ENCODE measurements at regions not wholly inside any gene's neighbourhood (a gene's known extent, or its start where the extent isn't known, plus 50 kb on each side); places are given as distances from the start of the nearest gene placed in this dataset.

GRCh38 chr1:14181191-14181795 is 417.2 kb upstream of the KAZN start:
- ATAC-seq (ENCODE audit: insufficient read depth, low FRiP score) (no peak), DNase-seq (no peak)
- H3K9ac ChIP-seq (ENCODE audit: insufficient read depth in 1 of 2, low read length in 2 of 2) = no peak overlapping the region
- no peak overlapping the region for H3K27ac ChIP-seq (ENCODE audit: low read depth in 1 of 2, low read length in 1 of 2)
- no peaks in the 10 kb centered on the region for H3K36me3 ChIP-seq (ENCODE audit: control insufficient read depth in 4 of 4, insufficient read depth in 4 of 4, low read length in 4 of 4)
- no peaks in the 10 kb centered on the region for H3K27me3 ChIP-seq (ENCODE audit: control insufficient read depth in 3 of 3, insufficient read depth in 3 of 3, low read length in 2 of 3)
- no peaks in the 10 kb centered on the region for H3K9me3 ChIP-seq (ENCODE audit: control insufficient read depth in 4 of 4, insufficient read depth in 3 of 4, low read length in 3 of 4)
- whole genome bisulfite sequencing, 2 donors = 35 to 51% methylated on average over 9 of the region's 9 CpGs
- TF ChIP-seq CTCF (IDR thresholded peaks at IDR 0.05; ENCODE audit: control extremely low read depth, extremely low read depth) = no peak
- H3K4me3 ChIP-seq = no peak overlapping the region
- H3K4me1 ChIP-seq (ENCODE audit: control insufficient read depth in 5 of 5, insufficient read depth in 5 of 5, low read length in 5 of 5) = peaks cover 0 to 21% (median 4%) of the 10 kb centered on the region in 5 donors

GRCh38 chr1:14182856-14183255 is 415.6 kb upstream of the KAZN start:
- no peak overlapping the region for H3K27ac ChIP-seq (ENCODE audit: low read depth in 1 of 2, low read length in 1 of 2)
- ATAC-seq (ENCODE audit: insufficient read depth, low FRiP score) (no peak), DNase-seq (no peak)
- WGBS, 2 donors = 81 to 86% methylated on average over 5 of the region's 5 CpGs
- no peaks in the 10 kb centered on the region for H3K27me3 ChIP-seq (ENCODE audit: control insufficient read depth in 3 of 3, insufficient read depth in 3 of 3, low read length in 2 of 3)
- H3K9ac ChIP-seq (ENCODE audit: insufficient read depth in 1 of 2, low read length in 2 of 2) = no peak overlapping the region
- H3K4me3 ChIP-seq = no peak overlapping the region
- no peaks in the 10 kb centered on the region for H3K36me3 ChIP-seq (ENCODE audit: control insufficient read depth in 4 of 4, insufficient read depth in 4 of 4, low read length in 4 of 4)
- H3K4me1 ChIP-seq (ENCODE audit: control insufficient read depth in 5 of 5, insufficient read depth in 5 of 5, low read length in 5 of 5) = peaks cover 0 to 21% (median 4%) of the 10 kb centered on the region in 5 donors
- no peaks in the 10 kb centered on the region for H3K9me3 ChIP-seq (ENCODE audit: control insufficient read depth in 4 of 4, insufficient read depth in 3 of 4, low read length in 3 of 4)
- TF ChIP-seq CTCF (IDR thresholded peaks at IDR 0.05; ENCODE audit: control extremely low read depth, extremely low read depth) = no peak

GRCh38 chr1:14183329-14183728 is 415.2 kb upstream of the KAZN start:
- Histone ChIP-seq H3K4me3 (no peak overlapping the region), H3K9ac (ENCODE audit: insufficient read depth in 1 of 2, low read length in 2 of 2) (no peak overlapping the region), H3K27ac (ENCODE audit: low read depth in 1 of 2, low read length in 1 of 2) (no peak overlapping the region), H3K4me1 (ENCODE audit: control insufficient read depth in 5 of 5, insufficient read depth in 5 of 5, low read length in 5 of 5) (peaks cover 0 to 21% (median 4%) of the 10 kb centered on the region in 5 donors), H3K36me3 (ENCODE audit: control insufficient read depth in 4 of 4, insufficient read depth in 4 of 4, low read length in 4 of 4) (no peaks in the 10 kb centered on the region), H3K9me3 (ENCODE audit: control insufficient read depth in 4 of 4, insufficient read depth in 3 of 4, low read length in 3 of 4) (no peaks in the 10 kb centered on the region), H3K27me3 (ENCODE audit: control insufficient read depth in 3 of 3, insufficient read depth in 3 of 3, low read length in 2 of 3) (no peaks in the 10 kb centered on the region)
- ATAC-seq (ENCODE audit: insufficient read depth, low FRiP score) (no peak), DNase-seq (no peak)
- 84 to 89% methylated on average over 11 of the region's 11 CpGs for WGBS, 2 donors
- no peak for TF ChIP-seq CTCF (IDR thresholded peaks at IDR 0.05; ENCODE audit: control extremely low read depth, extremely low read depth)

- ATAC-seq (ENCODE audit: insufficient read depth, low FRiP score) = no peak
- WGBS, 2 donors = 70 to 76% methylated on average over 6 of the region's 6 CpGs
- no peak overlapping the region for H3K4me3 ChIP-seq
- H3K9ac ChIP-seq (ENCODE audit: insufficient read depth in 1 of 2, low read length in 2 of 2) = no peak overlapping the region
- H3K9me3 ChIP-seq (ENCODE audit: control insufficient read depth in 4 of 4, insufficient read depth in 3 of 4, low read length in 3 of 4) = no peaks in the 10 kb centered on the region
- no peak for TF ChIP-seq CTCF (IDR thresholded peaks at IDR 0.05; ENCODE audit: control extremely low read depth, extremely low read depth)
- H3K36me3 ChIP-seq (ENCODE audit: control insufficient read depth in 4 of 4, insufficient read depth in 4 of 4, low read length in 4 of 4) = no peaks in the 10 kb centered on the region
- H3K27me3 ChIP-seq (ENCODE audit: control insufficient read depth in 3 of 3, insufficient read depth in 3 of 3, low read length in 2 of 3) = no peaks in the 10 kb centered on the region
- H3K4me1 ChIP-seq (ENCODE audit: control insufficient read depth in 5 of 5, insufficient read depth in 5 of 5, low read length in 5 of 5) = peaks cover 0 to 21% (median 4%) of the 10 kb centered on the region in 5 donors
- no peak overlapping the region for H3K27ac ChIP-seq (ENCODE audit: low read depth in 1 of 2, low read length in 1 of 2)
- peak in 1 of 3 donors; percentile 55 for DNase-seq
Observed at GRCh38 chr1:14184454-14184853, 414.0 kb upstream of the KAZN start.
